Left lobe of liver (tissue), 2 donors: ENCODE measurements at regions not wholly inside any gene's neighbourhood (a gene's known extent, or its start where the extent isn't known, plus 50 kb on each side); places are given as distances from the start of the nearest gene placed in this dataset.

Experiments used
- ATAC-seq: fragments of 200-7000 bp; cut with Tn5 transposase; one replicate; pipeline ENCODE4 v1.9.1; 2020; ENCODE audit warnings: mild to moderate bottlenecking, moderate library complexity
- DNase-seq: peaks from one replicate; pipeline ENCODE4 v3.0.0-alpha.2; 2020; ENCODE audit warnings: low spot score
- donor health status: DM: no; HTN: no; CAD: no; lungs with moderate emphysema.
- donor health status: DM: no; HTN: yes; CAD: no.

GRCh38 chr13:103203735-103204330 lies 137.6 kb upstream of the SLC10A2 start:
- DNase-seq (no peak), ATAC-seq (no peak)

- ATAC-seq (no peak), DNase-seq (no peak)
Observed at GRCh38 chr13:103200118-103200885, 134.1 kb upstream of the SLC10A2 start.

- DNase-seq (no peak), ATAC-seq (no peak)
Observed at GRCh38 chr13:103199380-103200088, 133.3 kb upstream of the SLC10A2 start.

GRCh38 chr13:103196356-103196755 lies 130.1 kb upstream of the SLC10A2 start:
- no peak for DNase-seq
- ATAC-seq: no peak

GRCh38 chr13:103195762-103196161 lies 129.5 kb upstream of the SLC10A2 start:
- no peak for ATAC-seq
- no peak for DNase-seq

GRCh38 chr13:103194871-103195270 lies 128.7 kb upstream of the SLC10A2 start:
- DNase-seq: no peak
- no peak for ATAC-seq

- DNase-seq: no peak
- ATAC-seq: no peak
Observed at GRCh38 chr13:103192511-103193135, 126.4 kb upstream of the SLC10A2 start.

GRCh38 chr13:103190841-103191240 lies 124.6 kb upstream of the SLC10A2 start:
- no peak for DNase-seq
- ATAC-seq: no peak

GRCh38 chr13:103188713-103189326 lies 122.6 kb upstream of the SLC10A2 start:
- ATAC-seq (peak; percentile 76), DNase-seq (no peak)

- ATAC-seq: no peak
- DNase-seq: no peak
Observed at GRCh38 chr13:103187721-103188156, 121.5 kb upstream of the SLC10A2 start.

- DNase-seq (no peak), ATAC-seq (no peak)
Observed at GRCh38 chr13:103184413-103184812, 118.2 kb upstream of the SLC10A2 start.

- ATAC-seq: no peak
- no peak for DNase-seq
Observed at GRCh38 chr13:103178986-103179943, 113.0 kb upstream of the SLC10A2 start.

- ATAC-seq (no peak), DNase-seq (no peak)
Observed at GRCh38 chr13:103174966-103175365, 108.7 kb upstream of the SLC10A2 start.

- DNase-seq (no peak), ATAC-seq (no peak)
Observed at GRCh38 chr13:103168901-103169508, 102.8 kb upstream of the SLC10A2 start.

GRCh38 chr13:103164251-103164650 lies 98.0 kb upstream of the SLC10A2 start:
- ATAC-seq (no peak), DNase-seq (no peak)

- DNase-seq (no peak), ATAC-seq (no peak)
Observed at GRCh38 chr13:103161476-103161875, 95.3 kb upstream of the SLC10A2 start.

- DNase-seq (no peak), ATAC-seq (no peak)
Observed at GRCh38 chr13:103157434-103158145, 91.4 kb upstream of the SLC10A2 start.

- ATAC-seq: no peak
Observed at GRCh38 chr13:103157016-103157415, 90.8 kb upstream of the SLC10A2 start.

More at GRCh38 chr13:103157016-103157415, 90.8 kb upstream of the SLC10A2 start:
- DNase-seq: no peak
